ENCODE measurements at regions not wholly inside any gene's neighbourhood (a gene's known extent, or its start where the extent isn't known, plus 50 kb on each side); places are given as distances from the start of the nearest gene placed in this dataset.

- DNase-seq (ENCODE audit: extremely low spot score, unreplicated experiment): no peak
Measured at GRCh38 chr3:124602980-124603627, 127.1 kb upstream of the UMPS start.

GRCh38 chr3:124605781-124606579, 124.3 kb upstream of the UMPS start:
- Mint-ChIP-seq H3K27ac (no peak overlapping the region), H3K4me3 (no peak overlapping the region), H3K4me1 (ENCODE audit: unreplicated experiment) (peaks cover 19% of the 10 kb centered on the region), H3K9me3 (no peaks in the 10 kb centered on the region), H3K36me3 (no peaks in the 10 kb centered on the region), H3K27me3 (no peaks in the 10 kb centered on the region)
- TF ChIP-seq CTCF (conservative IDR thresholded peaks at IDR 0.05): no peak
- DNase-seq (ENCODE audit: extremely low spot score, unreplicated experiment): no peak

More at GRCh38 chr3:124602980-124603627, 127.1 kb upstream of the UMPS start:
- no peak overlapping the region for H3K27ac Mint-ChIP-seq
- no peaks in the 10 kb centered on the region for H3K9me3 Mint-ChIP-seq
- no peaks in the 10 kb centered on the region for H3K27me3 Mint-ChIP-seq
- TF ChIP-seq CTCF (conservative IDR thresholded peaks at IDR 0.05): no peak
- H3K4me3 Mint-ChIP-seq: no peak overlapping the region
- H3K4me1 Mint-ChIP-seq (ENCODE audit: unreplicated experiment): peaks cover 26% of the 10 kb centered on the region
- H3K36me3 Mint-ChIP-seq: no peaks in the 10 kb centered on the region

- H3K27ac Mint-ChIP-seq: no peak overlapping the region
- H3K4me1 Mint-ChIP-seq (ENCODE audit: unreplicated experiment): peaks cover 18% of the 10 kb centered on the region
- DNase-seq (ENCODE audit: extremely low spot score, unreplicated experiment): no peak
- no peaks in the 10 kb centered on the region for H3K36me3 Mint-ChIP-seq
- no peak for TF ChIP-seq CTCF (conservative IDR thresholded peaks at IDR 0.05)
- H3K27me3 Mint-ChIP-seq: no peaks in the 10 kb centered on the region
- H3K9me3 Mint-ChIP-seq: no peaks in the 10 kb centered on the region
- H3K4me3 Mint-ChIP-seq: no peak overlapping the region
Measured at GRCh38 chr3:124607163-124607562, 123.1 kb upstream of the UMPS start.

- no peak for DNase-seq (ENCODE audit: extremely low spot score, unreplicated experiment)
- no peaks in the 10 kb centered on the region for H3K36me3 Mint-ChIP-seq
- TF ChIP-seq CTCF (conservative IDR thresholded peaks at IDR 0.05): no peak
- H3K27ac Mint-ChIP-seq: no peak overlapping the region
- H3K4me1 Mint-ChIP-seq (ENCODE audit: unreplicated experiment): peaks cover 11% of the 10 kb centered on the region
- no peaks in the 10 kb centered on the region for H3K9me3 Mint-ChIP-seq
- no peak overlapping the region for H3K4me3 Mint-ChIP-seq
- no peaks in the 10 kb centered on the region for H3K27me3 Mint-ChIP-seq
Measured at GRCh38 chr3:124609402-124609801, 120.8 kb upstream of the UMPS start.

- no peak for DNase-seq (ENCODE audit: extremely low spot score, unreplicated experiment)
- H3K4me3 Mint-ChIP-seq: no peak overlapping the region
- peaks cover 11% of the 10 kb centered on the region for H3K4me1 Mint-ChIP-seq (ENCODE audit: unreplicated experiment)
- no peaks in the 10 kb centered on the region for H3K36me3 Mint-ChIP-seq
- no peak overlapping the region for H3K27ac Mint-ChIP-seq
- H3K9me3 Mint-ChIP-seq: no peaks in the 10 kb centered on the region
- TF ChIP-seq CTCF (conservative IDR thresholded peaks at IDR 0.05): no peak
- H3K27me3 Mint-ChIP-seq: no peaks in the 10 kb centered on the region
Measured at GRCh38 chr3:124610130-124610529, 120.1 kb upstream of the UMPS start.
